Astrocyte (in vitro differentiated cells and primary cell): ENCODE measurements at regions not wholly inside any gene's neighbourhood (a gene's known extent, or its start where the extent isn't known, plus 50 kb on each side); places are given as distances from the start of the nearest gene placed in this dataset.
A peak's percentile ranks its signal among the peaks of the same experiment; 100 is the strongest.

Source experiments
- DNase-seq: peaks from one replicate; pipeline ENCODE4 v3.0.0-alpha.2; 2010; ENCODE audit warnings: low read depth
- FAIRE-seq: peaks from 2 replicates; lab custom pipeline; 2011; peaks lifted over from hg19 to GRCh38; lab: Jason Lieb, UNC
- H2AFZ ChIP-seq: 2 replicates; pipeline ENCODE4 v1.6.0; 2012; ENCODE audit warnings: low read depth, low read length, inconsistent platforms
- H3K27ac ChIP-seq: 2 replicates; pipeline ENCODE4 v1.5.1; 2011; ENCODE audit warnings: low read depth, low read length, inconsistent platforms
- H3K27me3 ChIP-seq: 2 replicates; pipeline ENCODE4 v1.6.0; 2011; ENCODE audit warnings: low read length, inconsistent platforms; ENCODE audit not compliant: insufficient read depth
- H3K36me3 ChIP-seq: 2 replicates; pipeline ENCODE4 v1.5.1; 2011; ENCODE audit warnings: low read length, inconsistent platforms; ENCODE audit not compliant: insufficient read depth
- H3K4me1 ChIP-seq: 2 replicates; pipeline ENCODE4 v1.5.1; 2011; ENCODE audit warnings: low read length, inconsistent platforms; ENCODE audit not compliant: insufficient read depth
- H3K4me2 ChIP-seq: 2 replicates; pipeline ENCODE4 v1.6.0; 2012; ENCODE audit warnings: low read length, inconsistent platforms
- H3K4me3 ChIP-seq: 2 replicates; pipeline ENCODE4 v1.5.1; 2011; ENCODE audit warnings: low read depth, mild to moderate bottlenecking, low read length, inconsistent platforms; ENCODE audit not compliant: insufficient read depth
- H3K79me2 ChIP-seq: 2 replicates; pipeline ENCODE4 v1.6.0; 2012; ENCODE audit warnings: mild to moderate bottlenecking, low read length, inconsistent platforms; ENCODE audit not compliant: insufficient read depth
- H3K9ac ChIP-seq: 2 replicates; pipeline ENCODE4 v1.6.0; 2012; ENCODE audit warnings: mild to moderate bottlenecking, low read length, inconsistent platforms
- H3K9me3 ChIP-seq: 2 replicates; pipeline ENCODE4 v1.5.1; 2012; ENCODE audit warnings: low read depth, mild to moderate bottlenecking, low read length, inconsistent platforms; ENCODE audit not compliant: insufficient read depth
- H4K20me1 ChIP-seq: 2 replicates; pipeline ENCODE4 v1.6.0; 2012; ENCODE audit warnings: low read length, inconsistent platforms; ENCODE audit not compliant: insufficient read depth
- H3K27ac Mint-ChIP-seq: one replicate; pipeline ENCODE4 v1.8.0; 2021; ENCODE audit warnings: mild to moderate bottlenecking, mixed read lengths; ENCODE audit not compliant: unreplicated experiment
- H3K27me3 Mint-ChIP-seq: one replicate; pipeline ENCODE4 v1.8.0; 2021; ENCODE audit warnings: low read depth, mixed read lengths; ENCODE audit not compliant: unreplicated experiment
- H3K36me3 Mint-ChIP-seq: one replicate; pipeline ENCODE4 v1.8.0; 2021; ENCODE audit warnings: low read depth, mixed read lengths; ENCODE audit not compliant: unreplicated experiment
- H3K4me1 Mint-ChIP-seq: one replicate; pipeline ENCODE4 v1.8.0; 2021; ENCODE audit warnings: low read depth, mixed read lengths; ENCODE audit not compliant: unreplicated experiment
- H3K4me3 Mint-ChIP-seq: one replicate; pipeline ENCODE4 v1.8.0; 2021; ENCODE audit warnings: mild to moderate bottlenecking, moderate library complexity, mixed read lengths; ENCODE audit not compliant: unreplicated experiment
- H3K9me3 Mint-ChIP-seq: one replicate; pipeline ENCODE4 v1.8.0; 2021; ENCODE audit warnings: mild to moderate bottlenecking, mixed read lengths; ENCODE audit not compliant: unreplicated experiment
- EZH2 ChIP-seq: IDR thresholded peaks from 2 replicates; pipeline ENCODE4 v1.6.1; 2012; ENCODE audit warnings: mild to moderate bottlenecking, low read length, inconsistent platforms; ENCODE audit not compliant: insufficient read depth
- TF ChIP-seq, protein P1 (sequence below): IDR thresholded peaks from 2 replicates; pipeline ENCODE4 v1.5.1; 2011; ENCODE audit warnings: low read depth, mild to moderate bottlenecking, inconsistent platforms, low read length, moderate library complexity; ENCODE audit not compliant: insufficient read depth

- Histone ChIP-seq H3K4me3 (peak overlapping the region; percentile 59), H3K27ac (no peak overlapping the region), H3K4me2 (peak overlapping the region; percentile 89), H2AFZ (peak overlapping the region; percentile 95), H3K79me2 (no peaks in the 10 kb centered on the region), H3K9me3 (no peaks in the 10 kb centered on the region), H3K36me3 (no peaks in the 10 kb centered on the region), H3K4me1 (no peaks in the 10 kb centered on the region), H4K20me1 (no peaks in the 10 kb centered on the region), H3K9ac (peak overlapping the region; percentile 70), H3K27me3 (peaks cover 21% of the 10 kb centered on the region)
- Mint-ChIP-seq H3K36me3 (no peaks in the 10 kb centered on the region), H3K9me3 (peaks cover 33% of the 10 kb centered on the region), H3K27ac (peak overlapping the region; percentile 49), H3K4me3 (peak overlapping the region; percentile 76), H3K4me1 (peaks cover 2% of the 10 kb centered on the region), H3K27me3 (peaks cover 24% of the 10 kb centered on the region)
- peak; percentile 51 for DNase-seq
- TF ChIP-seq, protein P1, sequence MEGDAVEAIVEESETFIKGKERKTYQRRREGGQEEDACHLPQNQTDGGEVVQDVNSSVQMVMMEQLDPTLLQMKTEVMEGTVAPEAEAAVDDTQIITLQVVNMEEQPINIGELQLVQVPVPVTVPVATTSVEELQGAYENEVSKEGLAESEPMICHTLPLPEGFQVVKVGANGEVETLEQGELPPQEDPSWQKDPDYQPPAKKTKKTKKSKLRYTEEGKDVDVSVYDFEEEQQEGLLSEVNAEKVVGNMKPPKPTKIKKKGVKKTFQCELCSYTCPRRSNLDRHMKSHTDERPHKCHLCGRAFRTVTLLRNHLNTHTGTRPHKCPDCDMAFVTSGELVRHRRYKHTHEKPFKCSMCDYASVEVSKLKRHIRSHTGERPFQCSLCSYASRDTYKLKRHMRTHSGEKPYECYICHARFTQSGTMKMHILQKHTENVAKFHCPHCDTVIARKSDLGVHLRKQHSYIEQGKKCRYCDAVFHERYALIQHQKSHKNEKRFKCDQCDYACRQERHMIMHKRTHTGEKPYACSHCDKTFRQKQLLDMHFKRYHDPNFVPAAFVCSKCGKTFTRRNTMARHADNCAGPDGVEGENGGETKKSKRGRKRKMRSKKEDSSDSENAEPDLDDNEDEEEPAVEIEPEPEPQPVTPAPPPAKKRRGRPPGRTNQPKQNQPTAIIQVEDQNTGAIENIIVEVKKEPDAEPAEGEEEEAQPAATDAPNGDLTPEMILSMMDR: no peak
- TF ChIP-seq EZH2: no peak
- FAIRE-seq: no peak
Observed at GRCh38 chr2:236507393-236508085, 62.1 kb upstream of the ACKR3 start.

- H3K27me3 Mint-ChIP-seq: peaks cover 24% of the 10 kb centered on the region
- TF ChIP-seq, protein P1: no peak
- TF ChIP-seq EZH2: no peak
Observed at GRCh38 chr2:236508466-236508865, 61.2 kb upstream of the ACKR3 start.

DNA sequence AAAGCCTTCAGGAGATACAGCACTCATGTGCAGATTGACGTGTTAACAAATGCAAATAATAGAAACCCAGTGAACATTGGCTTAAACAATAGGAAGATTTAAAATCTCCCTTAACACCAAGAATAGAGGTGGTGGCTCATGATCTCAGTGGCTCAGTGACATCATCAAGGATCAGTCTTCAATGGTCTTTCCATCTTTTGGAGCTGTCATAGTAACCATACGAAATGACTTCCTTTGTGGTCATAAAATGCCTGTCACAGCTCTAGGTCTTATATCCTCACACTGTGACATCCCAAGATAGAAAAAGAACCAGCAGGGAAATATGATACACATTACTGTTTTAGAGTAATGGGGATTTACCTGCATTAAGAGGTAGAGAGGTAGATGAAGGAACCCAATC lies 59.6 kb upstream of the ACKR3 start:
- Histone ChIP-seq H3K4me1 (peaks cover 8% of the 10 kb centered on the region), H3K4me3 (no peak overlapping the region), H3K9ac (no peak overlapping the region), H3K36me3 (no peaks in the 10 kb centered on the region), H4K20me1 (no peaks in the 10 kb centered on the region), H3K9me3 (no peaks in the 10 kb centered on the region), H3K4me2 (no peak overlapping the region), H2AFZ (no peak overlapping the region), H3K27ac (no peak overlapping the region), H3K27me3 (peaks cover 19% of the 10 kb centered on the region), H3K79me2 (no peaks in the 10 kb centered on the region)
- Mint-ChIP-seq H3K27ac (no peak overlapping the region), H3K27me3 (peaks cover 20% of the 10 kb centered on the region), H3K4me3 (no peak overlapping the region), H3K9me3 (peaks cover 16% of the 10 kb centered on the region), H3K4me1 (peaks cover 2% of the 10 kb centered on the region), H3K36me3 (no peaks in the 10 kb centered on the region)
- no peak for FAIRE-seq
- no peak for DNase-seq
- TF ChIP-seq EZH2: no peak
- TF ChIP-seq, protein P1: no peak

More at GRCh38 chr2:236508466-236508865, 61.2 kb upstream of the ACKR3 start:
- H3K27ac Mint-ChIP-seq: no peak overlapping the region
- Histone ChIP-seq H4K20me1 (no peaks in the 10 kb centered on the region), H3K36me3 (no peaks in the 10 kb centered on the region), H3K9ac (no peak overlapping the region), H3K27me3 (peaks cover 21% of the 10 kb centered on the region), H3K9me3 (no peaks in the 10 kb centered on the region), H3K4me2 (no peak overlapping the region), H3K4me1 (peaks cover 8% of the 10 kb centered on the region), H3K27ac (no peak overlapping the region), H3K4me3 (no peak overlapping the region), H3K79me2 (no peaks in the 10 kb centered on the region), H2AFZ (no peak overlapping the region)
- H3K36me3 Mint-ChIP-seq: no peaks in the 10 kb centered on the region
- peaks cover 2% of the 10 kb centered on the region for H3K4me1 Mint-ChIP-seq
- H3K9me3 Mint-ChIP-seq: peaks cover 31% of the 10 kb centered on the region
- FAIRE-seq: no peak
- no peak overlapping the region for H3K4me3 Mint-ChIP-seq
- no peak for DNase-seq
